ENCODE measurements at regions not wholly inside any gene's neighbourhood (a gene's known extent, or its start where the extent isn't known, plus 50 kb on each side); places are given as distances from the start of the nearest gene placed in this dataset.
"Not testable (repeated sequence)": the region's sequence is repeated elsewhere in the genome, so short reads cannot be mapped to it uniquely, and the experiment has no call there.

DNA sequence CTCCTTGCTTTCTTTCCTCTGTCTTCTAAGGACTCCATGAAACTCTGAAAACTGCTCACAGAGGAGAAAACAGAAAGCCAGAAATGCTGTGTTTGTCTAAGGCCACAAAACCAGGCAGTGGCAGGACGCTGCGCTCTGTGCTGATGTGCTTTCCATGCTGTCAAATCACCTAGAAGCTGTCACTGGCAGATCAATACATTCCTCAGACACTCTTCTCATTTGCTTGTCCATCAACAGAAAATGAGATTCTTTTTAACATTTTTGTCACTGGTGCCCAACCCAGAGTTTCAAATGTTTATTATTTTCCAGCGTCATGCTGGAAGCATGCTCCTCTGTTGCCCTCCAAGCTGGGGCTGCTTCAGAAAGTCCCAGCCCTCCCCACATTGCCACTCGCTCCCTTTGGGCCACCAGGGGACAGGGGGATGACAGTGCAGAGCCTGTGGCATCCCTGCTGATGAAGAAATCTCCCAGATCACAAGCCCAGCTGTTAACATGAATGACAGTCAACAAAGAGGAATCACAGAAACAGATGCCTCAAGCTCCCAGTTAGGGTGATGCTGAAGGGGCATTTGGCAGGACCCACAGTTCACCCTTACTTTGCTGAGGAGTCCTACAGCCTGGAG, 117.5 kb upstream of the MEIS1 start:
- no peak for DNase-seq (ENCODE audit: low read depth in 2 of 2)

DNA sequence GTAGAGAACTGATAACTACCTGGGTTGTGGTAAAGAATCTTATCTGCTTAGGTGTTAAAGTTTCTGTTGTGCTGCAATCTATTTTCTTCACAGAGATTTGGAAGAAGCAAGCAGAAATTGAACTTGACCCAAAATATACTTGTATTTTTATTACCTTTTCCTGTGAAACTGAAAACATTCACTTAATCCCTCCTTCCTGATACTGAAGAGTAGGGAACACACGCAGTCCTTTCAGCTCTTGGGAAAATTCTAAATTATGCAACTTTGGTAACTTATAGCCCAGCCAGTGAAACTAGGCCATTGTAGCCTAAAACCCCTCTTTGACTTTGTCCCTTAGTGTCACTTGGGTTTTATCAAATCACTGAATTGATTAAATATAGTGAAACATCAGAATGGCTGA, 128.4 kb upstream of the MEIS1 start:
- no peak for DNase-seq (ENCODE audit: low read depth in 2 of 2)

DNA sequence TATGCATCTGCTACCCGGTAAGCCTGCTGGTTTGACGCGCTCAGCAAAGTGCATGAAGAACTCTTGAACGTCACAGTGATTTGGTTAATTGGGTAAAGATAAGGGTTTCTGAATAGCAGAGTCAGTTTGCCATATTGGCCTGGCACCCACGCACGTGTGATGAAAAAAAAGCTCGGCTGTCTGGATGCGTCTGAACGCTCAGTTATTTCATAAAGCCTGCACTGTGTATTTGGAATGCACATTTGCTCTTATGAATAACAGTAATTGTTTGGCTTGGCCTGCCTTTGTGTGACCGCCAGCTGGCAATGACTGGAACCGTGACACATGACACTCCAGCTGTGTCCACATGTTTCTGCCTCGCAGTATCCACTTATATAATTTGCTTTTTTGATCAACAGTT, 129.2 kb upstream of the MEIS1 start:
- DNase-seq (ENCODE audit: low read depth in 2 of 2), result no peak

DNA sequence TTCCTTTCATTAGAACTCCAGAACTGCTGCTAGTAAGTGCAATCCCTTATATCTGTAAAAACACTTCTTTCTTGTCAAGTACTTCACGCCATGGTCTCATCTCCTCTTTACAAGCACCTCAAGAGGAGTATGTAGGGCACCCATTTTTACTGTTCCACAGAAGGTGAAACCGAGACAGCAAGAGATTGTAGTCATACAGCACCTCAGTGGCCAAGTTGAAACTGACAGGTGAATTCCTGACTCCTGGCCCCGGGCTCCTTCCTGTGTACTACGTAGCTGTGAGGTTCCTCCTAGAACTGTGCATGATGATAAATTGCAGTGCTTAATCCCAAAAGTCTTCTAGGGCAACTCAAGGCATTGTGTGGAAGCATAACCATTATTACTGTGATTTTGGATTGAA, 131.5 kb upstream of the MEIS1 start:
- DNase-seq (ENCODE audit: low read depth in 2 of 2), result no peak

DNA sequence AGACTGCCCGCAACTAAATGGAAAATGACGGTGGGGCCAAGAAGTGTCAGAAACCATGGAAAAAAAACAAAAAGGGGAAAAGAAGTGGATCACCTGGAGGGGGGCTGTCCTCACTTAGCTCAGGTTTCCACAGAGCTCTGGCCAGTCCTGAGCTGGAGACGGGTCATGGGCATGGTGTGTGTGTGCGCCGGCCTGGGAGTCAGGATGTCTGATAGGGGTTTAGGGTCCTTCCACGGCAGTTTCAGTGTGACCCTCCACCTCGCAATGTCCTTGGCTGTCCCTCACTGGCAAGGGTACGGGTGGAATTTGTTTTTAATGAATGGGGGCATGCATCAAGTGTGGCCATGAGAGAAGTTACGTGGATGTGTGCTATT, 133.2 kb upstream of the MEIS1 start:
- no peak for DNase-seq (ENCODE audit: low read depth in 2 of 2)

DNA sequence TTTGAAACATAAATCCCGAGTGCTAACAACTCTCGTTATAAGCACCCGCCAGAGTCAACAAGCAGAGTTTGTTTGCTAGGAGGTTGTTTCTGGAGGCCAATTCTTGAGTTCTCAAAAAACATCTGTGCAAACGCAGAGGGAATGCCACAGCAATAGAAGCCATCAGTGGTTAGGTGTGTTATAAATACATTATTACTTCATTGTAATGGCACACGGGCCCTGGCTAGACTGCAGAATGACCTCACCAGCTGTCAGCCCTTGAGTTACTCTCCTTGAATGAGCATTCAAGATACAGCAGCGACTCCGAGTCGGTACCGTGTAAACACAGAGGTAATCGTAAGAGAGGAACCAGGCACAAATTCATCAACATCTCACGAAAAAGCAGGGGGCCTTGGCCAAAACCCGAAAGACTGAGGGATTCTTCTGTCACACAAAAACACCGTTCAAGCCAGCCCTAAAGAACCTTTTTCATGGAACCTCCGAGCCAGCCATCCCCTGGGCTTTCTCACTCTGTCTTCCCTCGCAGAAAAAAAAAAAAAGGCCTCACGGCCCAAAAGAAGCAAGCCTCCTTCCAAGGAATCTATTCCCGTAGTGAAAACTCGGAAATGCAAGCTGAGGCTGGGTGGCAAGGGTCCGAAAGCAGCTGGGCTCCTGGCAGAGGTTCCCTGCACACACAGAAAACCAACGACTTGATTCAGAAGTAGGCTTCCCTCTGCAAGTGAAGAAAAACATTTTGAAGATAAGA, 133.7 kb upstream of the MEIS1 start:
- DNase-seq (ENCODE audit: low read depth in 2 of 2), result no peak

DNA sequence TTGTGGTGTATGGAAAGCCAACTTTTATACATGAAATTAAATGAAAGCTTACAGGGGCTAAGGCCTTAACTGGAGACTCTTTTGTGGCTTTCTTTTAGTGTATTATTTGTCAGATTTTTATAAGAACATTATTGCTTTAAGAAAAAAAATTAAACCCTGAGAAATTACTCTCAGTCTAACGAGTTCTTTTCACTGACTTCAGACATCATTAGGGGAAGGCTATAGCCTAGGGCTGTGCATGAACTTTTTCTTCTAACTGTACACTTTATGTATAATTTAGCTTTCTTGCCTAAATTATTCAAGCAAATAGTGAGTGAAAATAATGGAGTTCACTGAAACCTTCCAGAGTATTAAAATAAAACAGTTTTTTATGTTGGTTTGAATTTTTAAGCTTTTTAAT, 151.1 kb upstream of the MEIS1 start:
- DNase-seq (ENCODE audit: low read depth in 2 of 2), result no peak

DNA sequence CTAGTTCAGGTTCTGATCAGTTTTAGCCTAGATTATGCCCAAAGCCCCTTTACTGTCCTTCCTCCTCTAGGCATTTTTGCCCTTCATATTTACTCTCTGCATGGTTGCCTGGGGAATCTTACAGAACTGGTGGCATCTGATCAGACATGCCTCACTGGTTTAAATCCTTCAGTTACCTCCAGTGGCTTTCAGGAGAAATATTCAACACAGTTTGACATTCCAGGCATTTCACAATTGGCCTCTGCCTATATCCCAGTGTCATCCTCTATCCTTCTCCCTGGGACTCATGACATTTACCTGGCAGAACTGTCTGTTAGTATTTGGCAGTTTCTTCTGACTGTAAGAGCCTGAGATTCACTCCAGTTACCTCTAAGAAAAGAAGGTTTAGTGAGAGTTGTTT, 152.9 kb upstream of the MEIS1 start:
- DNase-seq (ENCODE audit: low read depth in 2 of 2), result no peak

DNA sequence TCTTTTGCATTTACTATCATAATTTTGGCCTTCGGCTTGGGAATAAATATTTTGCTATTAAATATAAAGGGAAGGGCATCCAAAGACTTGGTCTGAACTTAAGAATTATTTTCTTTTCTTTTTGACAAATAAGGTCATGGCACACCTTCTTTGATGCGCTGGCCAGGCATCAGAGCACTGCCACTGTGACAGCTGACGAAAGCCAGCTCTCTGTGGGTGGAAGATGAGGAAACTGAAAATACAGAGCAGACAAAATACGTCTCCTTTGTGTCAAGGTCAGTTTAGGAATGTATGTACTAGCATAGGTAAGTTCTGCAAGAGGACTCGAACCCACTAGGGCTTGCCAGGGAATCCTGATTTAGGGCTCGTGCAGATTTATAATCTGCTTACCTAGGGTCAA, 155.9 kb upstream of the MEIS1 start:
- DNase-seq (ENCODE audit: low read depth in 2 of 2), result no peak

DNA sequence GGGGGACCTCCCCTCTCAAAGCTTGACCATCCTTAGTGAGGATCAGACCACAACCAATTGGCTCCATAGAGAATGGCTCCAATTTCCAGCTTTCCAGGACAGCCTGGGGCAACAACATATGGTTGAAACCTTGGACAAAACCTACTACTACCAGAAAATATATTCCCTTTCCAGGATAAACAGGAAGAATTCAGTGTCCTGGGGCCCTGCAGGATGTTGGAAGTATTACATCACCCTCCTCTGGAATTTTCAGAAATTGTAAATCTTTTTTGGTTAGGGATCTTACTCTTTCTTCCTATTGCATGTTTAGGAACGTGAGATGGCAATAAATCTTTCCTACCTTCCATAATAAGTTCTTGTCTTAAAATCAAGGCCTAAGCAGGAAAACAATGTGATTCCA, 158.9 kb upstream of the MEIS1 start:
- DNase-seq (ENCODE audit: low read depth in 2 of 2), result no peak

DNA sequence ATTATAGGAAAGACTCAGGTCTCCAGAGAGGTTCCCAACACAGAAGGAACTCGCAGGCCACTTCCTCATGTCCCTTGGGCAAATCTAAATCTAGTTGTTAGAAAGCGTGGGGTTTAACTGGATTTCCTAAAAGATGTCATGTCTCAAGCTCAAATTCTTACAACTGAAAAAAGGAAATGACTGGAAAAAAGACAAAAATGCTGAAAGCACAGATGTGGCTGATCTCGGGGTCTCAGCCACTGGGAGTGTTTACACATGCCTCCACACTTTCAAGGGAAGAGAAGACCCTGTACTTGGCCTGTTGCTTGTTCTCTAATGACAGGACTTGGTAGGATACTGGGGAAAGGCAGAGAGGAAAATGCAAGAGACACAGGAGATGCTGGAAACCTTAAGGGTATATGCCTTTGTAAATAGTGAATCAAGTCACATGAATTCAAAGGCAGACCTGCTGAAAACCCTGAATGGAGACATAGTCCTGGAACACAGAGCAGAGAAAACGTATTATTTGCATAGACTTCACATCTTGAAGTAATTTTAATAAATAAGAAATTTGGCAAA, 160.9 kb upstream of the MEIS1 start:
- no peak for DNase-seq (ENCODE audit: low read depth in 2 of 2)

DNA sequence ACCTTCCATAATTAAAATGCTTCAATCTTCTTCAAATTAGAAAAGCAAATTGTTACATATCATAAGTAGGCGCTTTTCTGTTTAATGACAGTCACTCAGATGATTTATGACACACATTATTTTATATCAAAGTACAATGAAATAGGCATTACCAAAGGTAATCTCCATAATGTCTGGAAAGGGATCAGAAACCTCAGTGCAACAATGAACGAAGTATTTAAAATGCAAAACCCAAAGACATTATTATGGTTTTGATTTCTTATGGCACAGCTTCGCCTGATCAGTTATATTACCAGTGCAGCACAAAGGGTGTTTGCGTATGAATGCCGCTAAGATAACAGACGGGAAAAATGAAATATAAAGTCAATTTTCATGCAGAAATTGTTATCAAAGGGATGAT, 162.2 kb upstream of the MEIS1 start:
- no peak for DNase-seq (ENCODE audit: low read depth in 2 of 2)

DNA sequence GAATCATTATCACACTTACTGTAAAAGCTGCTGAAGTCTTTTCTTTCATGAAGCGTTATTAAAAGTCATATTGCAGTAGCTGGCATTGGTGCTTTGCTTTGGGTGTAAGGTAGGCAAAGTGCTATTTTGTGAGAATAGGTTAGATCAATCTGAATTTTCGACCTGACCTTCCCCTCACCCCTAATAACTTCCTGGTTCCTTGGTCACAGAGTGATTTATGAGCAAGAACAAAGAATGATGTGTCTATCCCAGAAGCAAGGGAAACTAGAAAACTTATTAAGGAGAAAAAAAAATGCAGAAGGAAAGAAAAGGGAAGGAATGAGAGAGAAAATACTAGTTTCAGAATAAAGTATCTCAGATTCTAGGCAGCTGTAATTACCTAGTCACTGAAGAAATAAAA, 163.1 kb upstream of the MEIS1 start:
- no peak for DNase-seq (ENCODE audit: low read depth in 2 of 2)

DNA sequence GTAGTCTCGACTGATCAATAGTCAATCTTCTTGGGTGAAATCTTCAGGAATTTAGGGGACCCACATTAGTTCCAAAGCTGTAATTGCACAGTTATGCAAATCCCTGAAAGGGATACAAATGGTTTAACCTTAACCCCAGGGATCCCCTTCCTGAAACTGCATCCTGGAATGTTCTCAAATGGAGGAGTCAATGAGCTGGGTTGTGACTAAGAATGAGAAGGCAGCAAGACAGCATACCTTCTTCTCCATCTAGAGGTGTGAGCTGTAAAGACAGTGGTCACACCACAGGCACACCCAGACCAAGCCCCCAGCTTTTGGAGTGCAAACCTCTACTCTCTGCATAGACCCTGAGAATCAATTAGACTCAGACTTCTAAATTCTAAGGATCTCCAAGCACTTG, 164.7 kb upstream of the MEIS1 start:
- no peak for DNase-seq (ENCODE audit: low read depth in 2 of 2)

DNA sequence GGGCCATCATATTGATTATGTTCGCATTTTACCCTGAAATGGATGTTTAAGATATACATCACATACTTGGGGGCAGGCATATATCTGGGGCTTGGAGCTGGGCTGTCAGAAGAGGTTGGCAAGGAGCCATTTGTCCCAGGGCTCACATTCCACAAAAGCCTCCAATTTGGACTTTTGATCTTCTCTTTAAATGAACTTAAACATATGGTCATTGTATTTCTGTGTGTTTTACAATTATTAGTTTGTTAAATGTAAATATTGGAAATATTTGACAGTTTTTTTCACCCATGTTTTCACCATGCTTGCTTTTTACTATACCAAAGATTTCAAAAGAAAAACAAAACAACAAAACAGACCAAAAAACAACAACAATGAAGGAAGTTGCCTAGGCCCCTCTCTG, 165.8 kb upstream of the MEIS1 start:
- DNase-seq (ENCODE audit: low read depth in 2 of 2), result no peak

DNA sequence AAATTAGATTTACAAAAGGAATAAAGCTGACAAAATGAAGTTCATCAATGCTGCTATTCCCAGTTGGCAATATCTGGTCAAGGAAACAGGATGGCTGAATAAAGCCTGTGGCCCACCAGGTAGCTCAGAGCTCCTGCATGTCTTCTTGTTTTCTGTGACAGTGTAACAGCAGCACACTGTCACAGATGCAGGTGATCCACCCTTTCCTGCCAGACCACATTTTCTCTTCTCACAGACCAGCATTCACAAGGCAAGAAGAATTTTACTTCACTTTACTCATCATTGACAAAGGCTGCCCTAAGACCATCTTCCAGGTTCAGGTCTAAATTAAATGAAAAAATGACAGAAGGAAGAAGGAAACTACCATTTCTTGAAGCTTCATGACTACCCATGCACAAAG, 166.2 kb upstream of the MEIS1 start:
- DNase-seq (ENCODE audit: low read depth in 2 of 2), result no peak

DNA sequence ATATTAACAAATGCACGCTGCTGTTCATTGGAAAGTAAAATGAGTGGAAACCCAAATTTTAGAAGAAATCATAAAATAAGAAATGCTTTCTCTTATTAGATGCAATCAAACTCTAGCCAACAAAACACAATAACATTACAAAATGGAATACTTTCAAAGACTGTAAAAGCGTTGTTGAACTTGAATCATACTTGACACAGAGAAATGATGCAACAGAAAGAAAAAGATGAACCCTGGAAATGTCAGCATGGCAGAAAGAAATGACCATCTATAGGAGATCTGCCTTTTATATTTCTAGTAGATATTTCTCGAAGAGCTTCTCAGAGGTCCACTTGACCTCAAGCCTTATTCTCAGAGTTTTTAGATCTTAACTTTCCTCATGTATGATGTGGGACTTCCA, 170.6 kb upstream of the MEIS1 start:
- no peak for DNase-seq (ENCODE audit: low read depth in 2 of 2)

DNA sequence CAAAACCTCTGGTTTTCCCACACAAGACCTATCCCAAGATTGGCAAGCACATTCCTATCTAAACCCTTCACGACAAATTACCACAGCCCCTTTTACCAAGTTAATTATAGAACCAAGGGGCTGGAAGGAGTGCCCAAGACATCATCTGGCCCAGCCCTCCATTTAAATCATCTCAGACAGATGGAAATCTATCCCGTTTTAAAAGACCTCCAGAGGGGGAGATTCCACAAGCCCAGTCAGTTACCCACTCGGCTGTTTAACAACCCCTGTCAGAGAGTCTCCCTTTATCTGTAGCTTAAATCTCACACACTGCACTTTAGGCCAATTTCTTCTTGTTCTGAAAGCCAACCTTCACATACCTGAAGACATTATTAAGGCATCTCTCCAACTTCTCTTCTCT, 179.1 kb upstream of the MEIS1 start:
- DNase-seq (ENCODE audit: low read depth in 2 of 2), result no peak

DNA sequence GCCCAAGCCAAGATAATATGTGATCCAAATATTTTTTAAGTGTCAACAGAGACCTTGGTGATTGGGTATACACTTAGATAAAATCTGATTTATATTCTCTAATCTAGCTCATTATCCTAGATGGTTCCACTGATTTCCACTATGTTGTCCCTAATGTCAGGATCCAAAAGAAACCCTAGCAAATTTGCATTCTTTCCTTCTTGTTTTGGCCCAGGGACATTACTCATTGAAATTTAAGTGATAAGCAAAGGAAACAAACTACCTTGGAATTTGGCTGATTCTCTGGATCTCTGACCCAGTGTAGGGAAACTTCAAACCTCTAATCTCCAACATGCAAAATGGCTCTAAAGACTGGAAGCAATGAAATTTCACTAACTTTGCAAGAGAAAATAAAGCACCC, 179.8 kb upstream of the MEIS1 start:
- no peak for DNase-seq (ENCODE audit: low read depth in 2 of 2)

DNA sequence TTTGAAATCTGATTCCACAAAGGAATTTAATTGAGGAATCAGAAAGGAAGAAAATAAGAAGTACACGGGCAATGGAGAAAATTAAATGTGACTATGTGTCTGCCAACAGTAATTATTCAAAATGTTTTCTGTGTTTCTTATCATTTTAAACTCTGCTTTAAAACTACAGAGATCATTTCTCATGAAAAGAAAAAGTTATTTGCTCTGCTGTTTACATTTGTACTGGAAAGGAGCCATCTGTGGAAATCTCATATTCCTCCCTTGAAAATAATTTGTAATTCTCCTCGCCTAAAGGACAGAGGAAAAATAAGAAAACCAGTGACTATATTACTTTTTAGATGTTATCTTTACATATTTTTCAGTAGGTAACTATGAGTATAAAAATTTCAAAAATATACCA, 181.9 kb upstream of the MEIS1 start:
- DNase-seq (ENCODE audit: low read depth in 2 of 2), result no peak

DNA sequence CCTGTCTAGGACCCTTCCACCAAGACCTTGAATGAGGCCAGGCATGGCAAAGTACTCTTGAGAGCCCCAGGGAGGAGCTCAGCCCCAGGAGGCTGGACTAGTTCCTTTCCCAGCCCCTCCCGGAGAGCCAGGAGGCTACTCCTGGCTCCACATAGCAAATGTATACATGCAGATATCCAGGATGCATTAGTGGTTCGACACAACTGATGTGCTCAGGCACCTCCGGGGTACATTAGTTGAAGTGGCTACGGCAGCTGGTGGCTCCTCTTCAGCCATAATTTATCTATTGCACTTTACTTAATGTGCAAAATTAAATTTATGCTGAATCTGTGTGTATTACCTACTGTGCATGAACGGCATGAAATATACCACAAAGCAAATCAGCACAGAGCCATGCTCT, 182.8 kb upstream of the MEIS1 start:
- no peak for DNase-seq (ENCODE audit: low read depth in 2 of 2)

DNA sequence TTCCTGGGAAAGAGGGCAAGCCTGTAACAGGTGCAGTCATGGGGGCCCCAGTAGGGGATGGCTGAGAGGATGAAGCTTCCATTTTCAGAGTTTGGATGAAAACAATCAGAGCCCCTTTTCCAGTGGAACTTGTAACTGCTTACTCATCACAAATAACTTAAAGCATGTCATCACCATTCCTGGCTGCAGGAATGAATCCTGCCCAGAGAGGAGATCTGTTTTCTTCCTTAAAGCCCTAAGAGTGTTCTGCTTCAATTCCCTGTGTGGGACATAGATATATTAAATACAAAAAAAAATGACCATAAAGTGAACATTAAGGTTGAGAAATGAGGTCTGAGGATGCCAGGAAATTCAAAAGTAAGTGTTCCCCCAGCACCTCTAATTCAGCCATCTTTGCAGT, 183.4 kb upstream of the MEIS1 start:
- no peak for DNase-seq (ENCODE audit: low read depth in 2 of 2)

DNA sequence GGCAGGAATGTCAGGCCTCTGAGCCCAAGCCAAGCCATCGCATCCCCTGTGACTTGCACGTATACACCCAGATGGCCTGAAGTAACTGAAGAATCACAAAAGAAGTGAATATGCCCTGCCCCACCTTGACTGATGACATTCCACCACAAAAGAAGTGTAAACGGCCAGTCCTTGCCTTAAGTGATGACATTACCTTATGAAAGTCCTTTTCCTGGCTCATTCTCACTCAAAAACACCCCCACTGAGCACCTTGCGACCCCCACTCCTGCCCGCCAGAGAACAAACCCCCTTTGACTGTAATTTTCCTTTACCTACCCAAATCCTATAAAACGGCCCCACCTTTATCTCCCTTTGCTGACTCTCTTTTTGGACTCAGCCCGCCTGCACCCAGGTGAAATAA, 185.8 kb upstream of the MEIS1 start:
- DNase-seq (ENCODE audit: low read depth in 2 of 2), result not testable (repeated sequence)

DNA sequence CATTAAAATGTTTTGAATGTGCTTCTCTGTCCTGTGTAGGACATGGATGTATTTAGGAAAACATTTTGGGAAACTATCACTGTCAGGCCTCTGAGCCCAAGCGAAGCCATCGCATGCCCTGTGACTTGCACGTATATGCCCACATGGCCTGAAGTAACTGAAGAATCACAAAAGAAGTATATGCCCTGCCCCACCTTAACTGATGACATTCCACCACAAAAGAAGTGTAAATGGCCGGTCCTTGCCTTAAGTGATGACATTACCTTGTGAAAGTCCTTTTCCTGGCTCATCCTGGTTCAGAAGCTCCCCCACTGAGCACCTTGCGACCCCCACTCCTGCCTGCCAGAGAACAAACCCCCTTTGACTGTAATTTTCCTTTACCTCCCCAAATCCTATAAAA, 191.1 kb upstream of the MEIS1 start:
- DNase-seq (ENCODE audit: low read depth in 2 of 2), result not testable (repeated sequence)
